IMR-90 (cell line): ENCODE measurements at regions not wholly inside any gene's neighbourhood (a gene's known extent, or its start where the extent isn't known, plus 50 kb on each side); places are given as distances from the start of the nearest gene placed in this dataset.

Experiments used
- ATAC-seq: fragments of 200-7000 bp; cut with Tn5 transposase; 2 replicates; pipeline ENCODE4 v1.9.1; 2020; ENCODE audit warnings: low read depth, mild to moderate bottlenecking, moderate library complexity
- BruUV-seq: library from RNA; stranded (reverse); fragments of 400-500 nt; replicated peaks from 2 replicates; lab custom pipeline; 2021; lab: Mats Ljungman, UMichigan
- CTCF ChIA-PET: fragments of 300-600 bp; formaldehyde crosslinking; extraction: SDS; loops from one replicate; lab custom pipeline; 2021; ENCODE audit warnings: antibody characterized with exemption; lab: Yijun Ruan, JAX
- POLR2A ChIA-PET: fragments of 300-600 bp; sonication (Branson Sonifier 250); formaldehyde crosslinking; loops from one replicate; lab custom pipeline; 2022; ENCODE audit warnings: antibody characterized with exemption; ENCODE audit not compliant: unreplicated experiment; lab: Charles Lee
- DNase-seq: peaks from one replicate; pipeline ENCODE4 v3.0.0; 2013
- H2AFZ ChIP-seq: replicated peaks from 2 replicates; pipeline ENCODE3; 2013; ENCODE audit warnings: low read length, mild to moderate bottlenecking; ENCODE audit not compliant: poor library complexity
- H2AK5ac ChIP-seq: 2 replicates; pipeline ENCODE4 v1.6.1; 2013; ENCODE audit warnings: low read depth, low read length, inconsistent platforms
- H2AK9ac ChIP-seq: replicated peaks from 2 replicates; pipeline ENCODE3; 2013; ENCODE audit warnings: mild to moderate bottlenecking, low read depth, low read length, moderate library complexity; ENCODE audit not compliant: poor library complexity
- H2BK120ac ChIP-seq: 2 replicates; pipeline ENCODE4 v1.6.1; 2013; ENCODE audit warnings: low read depth, low read length, inconsistent platforms
- H2BK15ac ChIP-seq: 3 replicates; pipeline ENCODE4 v1.6.1; 2013; ENCODE audit warnings: low read depth, low read length, inconsistent platforms
- H2BK20ac ChIP-seq: 2 replicates; pipeline ENCODE4 v1.6.1; 2013; ENCODE audit warnings: low read depth, mild to moderate bottlenecking, inconsistent platforms, low read length, moderate library complexity
- H2BK5ac ChIP-seq: 2 replicates; pipeline ENCODE4 v1.6.1; 2013; ENCODE audit warnings: mild to moderate bottlenecking, low read depth, low read length, inconsistent platforms; ENCODE audit not compliant: poor library complexity, severe bottlenecking
- H3K14ac ChIP-seq: replicated peaks from 2 replicates; pipeline ENCODE4 v1.6.1; 2013; ENCODE audit warnings: low read depth, low read length, inconsistent platforms
- H3K18ac ChIP-seq: 2 replicates; pipeline ENCODE4 v1.6.1; 2013; ENCODE audit warnings: low read depth, low read length, control low read depth
- H3K23ac ChIP-seq: 2 replicates; pipeline ENCODE4 v1.6.1; 2013; ENCODE audit warnings: low read depth, low read length, inconsistent platforms
- H3K27ac ChIP-seq: 2 replicates; pipeline ENCODE4 v1.5.1; 2013; ENCODE audit warnings: mild to moderate bottlenecking, control low read depth, low read length; ENCODE audit not compliant: insufficient read depth
- H3K27me3 ChIP-seq: 2 replicates; pipeline ENCODE4 v1.6.1; 2013; ENCODE audit warnings: low read length; ENCODE audit not compliant: control insufficient read depth, insufficient read depth
- H3K36me3 ChIP-seq: 2 replicates; pipeline ENCODE4 v1.6.1; 2013; ENCODE audit warnings: low read length, mixed read lengths; ENCODE audit not compliant: control insufficient read depth, insufficient read depth
- H3K4ac ChIP-seq: 2 replicates; pipeline ENCODE4 v1.6.1; 2013; ENCODE audit warnings: low read depth, low read length, inconsistent platforms
- H3K4me1 ChIP-seq: 2 replicates; pipeline ENCODE4 v1.6.1; 2013; ENCODE audit warnings: low read length, mixed read lengths; ENCODE audit not compliant: control insufficient read depth, insufficient read depth
- H3K4me2 ChIP-seq: 2 replicates; pipeline ENCODE4 v1.6.1; 2013; ENCODE audit warnings: low read depth, mild to moderate bottlenecking, control low read depth, low read length, moderate library complexity
- H3K4me3 ChIP-seq: 2 replicates; pipeline ENCODE4 v1.5.1; 2013; ENCODE audit warnings: low read depth, mild to moderate bottlenecking, control low read depth, low read length, moderate library complexity; ENCODE audit not compliant: insufficient read depth
- H3K56ac ChIP-seq: 2 replicates; pipeline ENCODE4 v1.6.1; 2013; ENCODE audit warnings: low read length, inconsistent platforms; ENCODE audit not compliant: insufficient read depth; ENCODE audit errors: extremely low read depth
- H3K79me1 ChIP-seq, 2 experiments: 2 replicates each; pipeline ENCODE4 v1.6.1; 2013; ENCODE audit warnings: low read length in 2 of 2, inconsistent platforms in 1 of 2, low read depth in 1 of 2
- H3K9ac ChIP-seq: 2 replicates; pipeline ENCODE4 v1.6.1; 2013; ENCODE audit warnings: low read depth, low read length, control low read depth
- H3K9me1 ChIP-seq: 2 replicates; pipeline ENCODE4 v1.6.1; 2013; ENCODE audit warnings: low read length, inconsistent platforms; ENCODE audit not compliant: insufficient read depth
- H3K9me3 ChIP-seq: 2 replicates; pipeline ENCODE4 v1.6.1; 2013; ENCODE audit warnings: low read length; ENCODE audit not compliant: control insufficient read depth, insufficient read depth
- H4K20me1 ChIP-seq: 2 replicates; pipeline ENCODE4 v1.6.1; 2013; ENCODE audit warnings: low read length, inconsistent platforms; ENCODE audit not compliant: insufficient read depth
- H4K5ac ChIP-seq: 2 replicates; pipeline ENCODE4 v1.6.1; 2013; ENCODE audit warnings: mild to moderate bottlenecking, low read depth, low read length, control low read depth
- H4K8ac ChIP-seq, 2 experiments: 2 replicates each; pipeline ENCODE4 v1.6.1; 2013; ENCODE audit warnings: low read depth in 2 of 2, low read length in 2 of 2, control low read depth in 1 of 2, inconsistent platforms in 1 of 2
- H4K91ac ChIP-seq: 2 replicates; pipeline ENCODE4 v1.6.1; 2013; ENCODE audit warnings: low read depth, low read length, inconsistent platforms; ENCODE audit not compliant: insufficient read depth
- BHLHE40 ChIP-seq: fragments of 150-350 bp; IDR thresholded peaks from 2 replicates; pipeline ENCODE4 v1.6.1; 2016; ENCODE audit warnings: mild to moderate bottlenecking, low read depth, low read length
- CEBPB ChIP-seq: IDR thresholded peaks from 2 replicates; pipeline ENCODE4 v1.6.1; 2012; ENCODE audit warnings: low read depth, low read length, improper control_type of control experiment
- CHD1 ChIP-seq: IDR thresholded peaks from 2 replicates; pipeline ENCODE4 v1.6.1; 2012; ENCODE audit warnings: low read depth, low read length, improper control_type of control experiment
- FOS ChIP-seq: fragments of 150-350 bp; IDR thresholded peaks from 2 replicates; pipeline ENCODE4 v1.6.1; 2016; ENCODE audit warnings: low read depth, low read length
- MAFK ChIP-seq: IDR thresholded peaks from 2 replicates; pipeline ENCODE4 v1.6.1; 2012; ENCODE audit warnings: low read depth, low read length, improper control_type of control experiment
- MAZ ChIP-seq: IDR thresholded peaks from 2 replicates; pipeline ENCODE4 v1.6.1; 2012; ENCODE audit warnings: low read depth, mild to moderate bottlenecking, low read length, improper control_type of control experiment, moderate library complexity, borderline replicate concordance
- MXI1 ChIP-seq: IDR thresholded peaks from 2 replicates; pipeline ENCODE4 v1.6.1; 2012; ENCODE audit warnings: low read depth, mild to moderate bottlenecking, low read length, moderate library complexity, borderline replicate concordance
- NFE2L2 ChIP-seq: fragments of 150-350 bp; IDR thresholded peaks from 2 replicates; pipeline ENCODE4 v1.6.1; 2016; ENCODE audit warnings: low read depth, mild to moderate bottlenecking, low read length
- POLR2A ChIP-seq: IDR thresholded peaks from 2 replicates; pipeline ENCODE4 v1.6.1; 2012; ENCODE audit warnings: mild to moderate bottlenecking, low read depth, low read length
- RAD21 ChIP-seq: IDR thresholded peaks from 2 replicates; pipeline ENCODE4 v1.6.1; 2012; ENCODE audit warnings: low read length, improper control_type of control experiment
- RCOR1 ChIP-seq: IDR thresholded peaks from 2 replicates; pipeline ENCODE4 v1.6.1; 2012; ENCODE audit warnings: mild to moderate bottlenecking, low read length, improper control_type of control experiment; ENCODE audit not compliant: insufficient replicate concordance
- RFX5 ChIP-seq: IDR thresholded peaks from 2 replicates; pipeline ENCODE4 v1.8.0; 2012; ENCODE audit warnings: low read depth, mild to moderate bottlenecking, low read length, moderate library complexity
- SMC3 ChIP-seq: fragments of 150-350 bp; IDR thresholded peaks from 2 replicates; pipeline ENCODE4 v1.6.1; 2016; ENCODE audit warnings: low read depth, mild to moderate bottlenecking, antibody characterized with exemption, low read length, moderate library complexity
- WGBS, 2 experiments: methylation state at CpG; one replicate each; pipeline versions ENCODE4 v1.1.5 to v1.1.7; 2013; ENCODE audit warnings: missing lambda C conversion rate in 2 of 2; ENCODE audit not compliant: insufficient read length in 1 of 2; ENCODE audit errors: extremely low coverage in 2 of 2; 5-methylcytosine and 5-hydroxymethylcytosine counted together
- dilution Hi-C: fragments of 300-500 bp; cut with HindIII; formaldehyde crosslinking; loops from one replicate; pipeline ENCODE4 v1.14.3; 2018; ENCODE audit warnings: low sequenced_read_pairs; ENCODE audit not compliant: unreplicated experiment
- in situ Hi-C: fragments of 300-500 bp; cut with MboI; formaldehyde crosslinking; loops from 3 replicates; pipeline ENCODE4 v1.14.3; 2019; ENCODE audit warnings: low sequenced_read_pairs, inconsistent platforms, mixed read lengths
- intact Hi-C: fragments of 100-400 bp; cut with micrococcal nuclease; formaldehyde crosslinking; loops from 2 replicates; pipeline ENCODE4 v1.10.0; 2022
- TF ChIP-seq, protein P1 (sequence below): fragments of 150-350 bp; IDR thresholded peaks from 2 replicates; pipeline ENCODE4 v1.6.1; 2016; ENCODE audit warnings: low read depth, mild to moderate bottlenecking, low read length, moderate library complexity, borderline replicate concordance
- TF ChIP-seq, protein P2 (sequence below): conservative IDR thresholded peaks from 2 replicates; pipeline ENCODE4 v1.5.1; 2012; ENCODE audit warnings: mild to moderate bottlenecking, low read depth, low read length, improper control_type of control experiment

DNA sequence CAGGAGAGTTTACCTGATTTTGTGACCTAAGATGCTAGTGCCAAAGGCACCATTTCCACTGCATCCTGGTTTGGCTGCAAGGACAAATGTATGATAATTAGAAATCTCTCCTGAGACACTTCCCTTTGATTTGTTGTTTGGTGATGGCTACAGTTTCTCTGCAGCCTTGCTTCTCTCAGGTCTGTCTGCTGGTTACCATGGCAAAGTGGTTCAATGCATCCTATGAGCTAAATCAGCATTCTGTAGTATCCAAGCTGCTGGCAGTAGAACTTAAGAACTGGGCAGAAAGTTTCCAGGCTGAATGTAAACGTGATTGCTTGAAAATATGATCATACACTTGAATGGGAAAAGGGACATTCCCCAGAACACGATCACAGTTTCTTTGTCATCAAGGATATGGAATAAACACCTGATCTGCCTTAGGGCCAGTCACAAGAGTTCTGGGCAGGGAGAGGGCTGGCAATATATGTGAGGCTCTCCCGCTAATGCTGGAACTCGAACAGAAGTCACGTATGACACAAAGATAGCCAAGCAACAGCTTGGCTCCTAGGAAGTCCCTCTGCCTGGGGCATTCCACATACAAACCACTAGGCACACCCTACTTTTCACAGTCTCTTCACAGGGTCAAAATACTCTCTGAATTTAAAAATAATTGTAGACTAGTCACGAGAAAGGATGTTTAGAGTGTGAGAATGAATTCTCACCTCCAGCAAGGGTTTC is 138.1 kb upstream of the GRAMD2B start:
- H3K9ac ChIP-seq: no peak overlapping the region
- H3K79me1 ChIP-seq: no peaks in the 10 kb centered on the region
- H3K4me1 ChIP-seq: no peaks in the 10 kb centered on the region
- POLR2A ChIA-PET: no interaction called here
- no peak for ATAC-seq
- H3K27me3 ChIP-seq: no peaks in the 10 kb centered on the region
- CTCF ChIA-PET: no interaction called here
- no peak overlapping the region for H2AFZ ChIP-seq
- H2BK15ac ChIP-seq: no peak overlapping the region
- H3K4me2 ChIP-seq: no peak overlapping the region
- no peaks in the 10 kb centered on the region for H4K20me1 ChIP-seq
- H4K91ac ChIP-seq: no peak overlapping the region
- no peak overlapping the region for H4K5ac ChIP-seq
- WGBS, 2 experiments: 75% methylated on average over 1 of the region's 6 CpGs; no CpG with 5 or more reads in 1 of the 2 experiments
- TF ChIP-seq RFX5: no peak
- no peak for TF ChIP-seq POLR2A
- no peak for TF ChIP-seq FOS
- TF ChIP-seq MAFK: no peak
- TF ChIP-seq CEBPB: no peak
- no peak for TF ChIP-seq NFE2L2
- TF ChIP-seq CHD1: no peak
- no peak for TF ChIP-seq BHLHE40
- TF ChIP-seq RCOR1: no peak
- TF ChIP-seq, protein P1, sequence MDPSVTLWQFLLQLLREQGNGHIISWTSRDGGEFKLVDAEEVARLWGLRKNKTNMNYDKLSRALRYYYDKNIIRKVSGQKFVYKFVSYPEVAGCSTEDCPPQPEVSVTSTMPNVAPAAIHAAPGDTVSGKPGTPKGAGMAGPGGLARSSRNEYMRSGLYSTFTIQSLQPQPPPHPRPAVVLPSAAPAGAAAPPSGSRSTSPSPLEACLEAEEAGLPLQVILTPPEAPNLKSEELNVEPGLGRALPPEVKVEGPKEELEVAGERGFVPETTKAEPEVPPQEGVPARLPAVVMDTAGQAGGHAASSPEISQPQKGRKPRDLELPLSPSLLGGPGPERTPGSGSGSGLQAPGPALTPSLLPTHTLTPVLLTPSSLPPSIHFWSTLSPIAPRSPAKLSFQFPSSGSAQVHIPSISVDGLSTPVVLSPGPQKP: no peak
- no peak for TF ChIP-seq RAD21
- TF ChIP-seq, protein P2, sequence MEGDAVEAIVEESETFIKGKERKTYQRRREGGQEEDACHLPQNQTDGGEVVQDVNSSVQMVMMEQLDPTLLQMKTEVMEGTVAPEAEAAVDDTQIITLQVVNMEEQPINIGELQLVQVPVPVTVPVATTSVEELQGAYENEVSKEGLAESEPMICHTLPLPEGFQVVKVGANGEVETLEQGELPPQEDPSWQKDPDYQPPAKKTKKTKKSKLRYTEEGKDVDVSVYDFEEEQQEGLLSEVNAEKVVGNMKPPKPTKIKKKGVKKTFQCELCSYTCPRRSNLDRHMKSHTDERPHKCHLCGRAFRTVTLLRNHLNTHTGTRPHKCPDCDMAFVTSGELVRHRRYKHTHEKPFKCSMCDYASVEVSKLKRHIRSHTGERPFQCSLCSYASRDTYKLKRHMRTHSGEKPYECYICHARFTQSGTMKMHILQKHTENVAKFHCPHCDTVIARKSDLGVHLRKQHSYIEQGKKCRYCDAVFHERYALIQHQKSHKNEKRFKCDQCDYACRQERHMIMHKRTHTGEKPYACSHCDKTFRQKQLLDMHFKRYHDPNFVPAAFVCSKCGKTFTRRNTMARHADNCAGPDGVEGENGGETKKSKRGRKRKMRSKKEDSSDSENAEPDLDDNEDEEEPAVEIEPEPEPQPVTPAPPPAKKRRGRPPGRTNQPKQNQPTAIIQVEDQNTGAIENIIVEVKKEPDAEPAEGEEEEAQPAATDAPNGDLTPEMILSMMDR: no peak
- no peak for TF ChIP-seq MXI1
- no peak for TF ChIP-seq MAZ
- no peak for TF ChIP-seq SMC3
- H2BK120ac ChIP-seq: no peak overlapping the region
- H4K8ac ChIP-seq: no peak overlapping the region
- H3K36me3 ChIP-seq: no peaks in the 10 kb centered on the region
- H3K4me3 ChIP-seq: no peak overlapping the region
- no peak overlapping the region for H3K23ac ChIP-seq
- BruUV-seq: no TSS peak
- H2BK5ac ChIP-seq: no peak overlapping the region
- no peak overlapping the region for H3K18ac ChIP-seq
- no peak for DNase-seq
- H2BK20ac ChIP-seq: no peak overlapping the region
- in situ Hi-C loops: no loop called here
- H2AK5ac ChIP-seq: no peak overlapping the region
- no peak overlapping the region for H3K14ac ChIP-seq
- H3K4ac ChIP-seq: no peak overlapping the region
- no peak overlapping the region for H3K27ac ChIP-seq
- no peaks in the 10 kb centered on the region for H3K9me1 ChIP-seq
- dilution Hi-C loops: no loop called here
- H2AK9ac ChIP-seq: no peak overlapping the region
- H3K9me3 ChIP-seq: no peaks in the 10 kb centered on the region
- intact Hi-C loops: no loop called here
- no peak overlapping the region for H3K56ac ChIP-seq
